ENCODE measurements at regions not wholly inside any gene's neighbourhood (a gene's known extent, or its start where the extent isn't known, plus 50 kb on each side); places are given as distances from the start of the nearest gene placed in this dataset.

DNA sequence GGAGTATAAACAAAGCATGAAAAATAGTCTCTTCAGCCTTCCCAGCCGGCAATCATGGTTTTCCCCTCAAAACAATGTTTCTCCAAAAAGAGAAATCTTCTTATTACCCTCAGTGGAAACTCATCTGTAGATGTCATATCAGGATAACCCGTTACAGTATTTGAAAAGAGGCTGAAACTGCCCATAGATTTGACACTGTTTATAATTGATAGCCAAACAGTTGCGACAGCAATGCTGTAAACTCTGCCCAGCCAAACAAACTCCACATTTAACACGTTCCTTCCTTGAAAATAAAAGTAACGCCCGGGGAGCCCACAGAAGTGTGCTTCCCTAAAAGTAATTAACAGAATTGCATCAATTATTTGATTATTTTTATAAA is 201.3 kb upstream of the FOXN3 start:
- Histone ChIP-seq H3K27ac (peak overlapping the region; percentile 68 to 75), H3K27me3 (no peaks in the 10 kb centered on the region), H3K4me1 (peaks cover 0 to 39% (median 7%) of the 10 kb centered on the region in 4 donors), H3K9me3 (no peaks in the 10 kb centered on the region), H3K36me3 (no peaks in the 10 kb centered on the region), H3K4me3 (peak overlapping the region; percentile 77 to 91)
- DNase-seq = no peak
- intact Hi-C loops (cut with DNase I; ENCODE audit: low total_unique reads) = no loop called here
- no peak for TF ChIP-seq CTCF (IDR thresholded peaks at IDR 0.05)

DNA sequence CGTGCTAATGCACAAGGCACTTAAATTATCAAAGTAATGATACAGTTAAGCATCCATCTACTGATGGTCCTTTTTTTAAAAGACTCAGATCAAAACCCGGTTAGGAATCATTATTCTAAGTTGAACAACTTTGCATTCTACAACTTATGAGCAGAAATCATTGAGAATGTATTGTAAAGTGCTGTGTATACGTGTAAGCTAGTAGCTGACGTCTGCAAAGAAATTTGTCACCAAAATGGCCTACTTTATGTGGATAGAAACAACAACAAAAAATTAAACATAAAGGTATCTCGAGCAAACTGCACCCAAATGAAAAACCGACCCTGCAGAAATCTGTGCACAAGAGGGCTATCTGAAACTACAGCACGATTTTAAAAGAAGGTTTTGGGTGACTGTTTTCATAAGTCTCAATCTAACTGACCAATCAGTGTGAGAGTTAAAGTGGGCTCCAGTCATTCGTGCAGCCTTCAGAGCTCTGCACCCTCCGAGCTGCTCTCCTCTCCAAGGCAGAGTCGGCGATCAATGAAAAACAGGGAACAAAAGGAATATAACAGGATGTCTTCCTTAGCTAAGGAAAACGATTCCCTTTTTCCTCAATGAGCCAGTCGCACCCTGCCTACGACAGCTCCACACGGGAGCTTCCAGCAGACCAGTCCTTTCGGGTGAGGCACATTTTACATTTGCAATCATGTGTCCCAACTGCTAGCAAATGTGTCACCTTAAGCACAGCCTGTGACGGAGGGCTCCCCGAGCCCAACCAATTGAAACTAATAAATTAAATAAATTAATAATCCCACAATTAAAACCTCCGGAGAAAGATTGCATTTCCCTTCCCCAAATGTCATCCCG is 200.7 kb upstream of the FOXN3 start:
- Histone ChIP-seq H3K4me3 (peak overlapping the region; percentile 77 to 91), H3K36me3 (no peaks in the 10 kb centered on the region), H3K27ac (peak overlapping the region; percentile 68 to 75), H3K27me3 (no peaks in the 10 kb centered on the region), H3K9me3 (no peaks in the 10 kb centered on the region), H3K4me1 (peaks cover 0 to 39% (median 7%) of the 10 kb centered on the region in 4 donors)
- intact Hi-C loops (cut with DNase I; ENCODE audit: low total_unique reads) = no loop called here
- no peak for TF ChIP-seq CTCF (IDR thresholded peaks at IDR 0.05)
- peak in 1 of 2 donors; percentile 38 for DNase-seq

GRCh38 chr14:89616852-89617341 is 199.9 kb upstream of the FOXN3 start:
- Histone ChIP-seq H3K27ac (peak overlapping the region in 1 of 2 donors; percentile 68), H3K36me3 (no peaks in the 10 kb centered on the region), H3K4me3 (peak overlapping the region; percentile 77 to 91), H3K27me3 (no peaks in the 10 kb centered on the region), H3K4me1 (peaks cover 0 to 39% (median 7%) of the 10 kb centered on the region in 4 donors), H3K9me3 (no peaks in the 10 kb centered on the region)
- no peak for DNase-seq
- intact Hi-C loops (cut with DNase I; ENCODE audit: low total_unique reads) = no loop called here
- TF ChIP-seq CTCF (IDR thresholded peaks at IDR 0.05) = no peak

DNA sequence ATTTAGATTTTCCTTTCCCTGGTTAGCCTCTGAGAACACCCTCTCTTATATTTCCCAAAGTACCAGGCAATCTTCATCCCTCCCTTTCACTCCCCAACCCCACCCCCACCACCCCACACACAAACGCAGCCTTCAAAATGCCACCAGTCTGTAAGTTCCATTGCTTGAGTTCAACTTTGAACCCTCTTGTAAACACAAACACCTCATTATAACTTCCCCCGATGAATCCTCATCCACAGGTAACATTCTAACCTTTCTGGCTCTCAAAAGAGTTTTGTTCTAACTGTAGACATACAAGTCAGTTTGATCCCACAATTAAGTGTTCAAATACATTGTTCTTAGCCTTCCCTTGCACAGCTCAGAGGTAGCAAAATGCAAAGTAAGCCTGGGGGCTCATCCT is 199.4 kb upstream of the FOXN3 start:
- DNase-seq = no peak
- Histone ChIP-seq H3K27ac (peak overlapping the region in 1 of 2 donors; percentile 68), H3K36me3 (no peaks in the 10 kb centered on the region), H3K27me3 (no peaks in the 10 kb centered on the region), H3K9me3 (no peaks in the 10 kb centered on the region), H3K4me3 (no peak overlapping the region), H3K4me1 (peaks cover 0 to 39% (median 7%) of the 10 kb centered on the region in 4 donors)
- no peak for TF ChIP-seq CTCF (IDR thresholded peaks at IDR 0.05)
- intact Hi-C loops (cut with DNase I; ENCODE audit: low total_unique reads) = no loop called here

DNA sequence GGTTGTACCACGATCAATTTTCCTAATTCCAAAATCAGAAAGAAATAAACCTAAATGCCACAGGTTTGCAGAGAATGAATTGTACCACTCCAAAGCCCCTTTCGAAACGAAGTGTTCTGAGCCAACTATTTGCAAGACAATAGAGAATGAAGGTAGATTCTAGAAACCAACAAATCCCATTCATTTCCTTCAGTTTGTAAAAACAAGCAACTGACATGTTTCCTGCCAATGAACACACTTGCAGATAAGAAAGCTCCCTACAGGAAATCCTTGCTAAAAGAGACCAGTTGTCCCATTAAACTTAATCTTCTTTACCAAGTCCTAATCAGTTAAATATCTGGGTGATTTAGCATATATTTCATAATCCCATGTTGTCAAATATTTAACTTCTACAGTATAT is 198.4 kb upstream of the FOXN3 start:
- no peaks in the 10 kb centered on the region for H3K27me3 ChIP-seq
- H3K27ac ChIP-seq = no peak overlapping the region
- no peak overlapping the region for H3K4me3 ChIP-seq
- peaks cover 0 to 39% (median 7%) of the 10 kb centered on the region in 4 donors for H3K4me1 ChIP-seq
- no peaks in the 10 kb centered on the region for H3K9me3 ChIP-seq
- no peak for TF ChIP-seq CTCF (IDR thresholded peaks at IDR 0.05)
- intact Hi-C loops (cut with DNase I; ENCODE audit: low total_unique reads) = no loop called here
- H3K36me3 ChIP-seq = no peaks in the 10 kb centered on the region
- DNase-seq = no peak

All from tibial artery (tissue), 4 donors.